ENCODE measurements at regions not wholly inside any gene's neighbourhood (a gene's known extent, or its start where the extent isn't known, plus 50 kb on each side); places are given as distances from the start of the nearest gene placed in this dataset.

DNA sequence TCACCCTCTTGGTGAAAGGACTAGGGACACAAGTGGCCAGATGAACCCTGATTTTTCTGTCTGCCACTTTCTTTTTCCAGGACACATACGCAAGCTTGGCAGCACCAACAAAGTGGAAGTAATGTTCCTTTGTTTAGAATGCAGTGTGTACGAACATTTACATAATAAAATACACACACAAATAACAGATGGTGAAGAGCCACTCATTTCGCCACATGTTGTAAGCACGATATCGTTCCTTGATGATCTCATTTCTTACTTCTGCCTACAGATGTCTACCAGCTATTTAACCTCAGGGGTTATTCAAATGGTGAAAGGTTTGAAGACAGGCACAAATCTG lies 670.2 kb upstream of the CXADR start:
- DNase-seq (ENCODE audit: low read depth): no peak

DNA sequence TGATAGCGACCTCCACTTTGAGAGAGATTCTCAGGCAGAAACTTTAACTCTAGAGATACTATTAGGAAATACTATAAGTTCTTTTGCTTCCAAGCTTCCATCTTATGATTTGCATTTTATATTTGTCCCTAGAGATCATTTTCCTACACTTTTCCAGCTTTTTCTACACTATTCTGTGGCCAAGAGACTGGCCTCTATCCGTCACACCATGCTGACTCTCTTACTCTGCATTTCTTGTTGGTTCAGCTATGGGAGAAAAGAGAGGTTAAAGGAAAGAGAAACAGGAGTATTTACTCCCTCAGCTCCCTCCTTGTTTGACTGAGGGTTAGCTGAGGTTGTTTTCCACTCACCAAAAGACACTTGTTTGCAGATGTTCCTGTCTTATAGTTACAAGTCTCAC lies 665.6 kb upstream of the CXADR start:
- H3K27me3 ChIP-seq (ENCODE audit: control insufficient read depth, insufficient read depth, low read length): no peaks in the 10 kb centered on the region
- no peak for DNase-seq (ENCODE audit: low read depth)
- H3K36me3 ChIP-seq (ENCODE audit: control insufficient read depth, insufficient read depth, low read length): no peaks in the 10 kb centered on the region
- no peak overlapping the region for H3K4me3 ChIP-seq (ENCODE audit: low read depth, low read length)
- TF ChIP-seq, protein P1, sequence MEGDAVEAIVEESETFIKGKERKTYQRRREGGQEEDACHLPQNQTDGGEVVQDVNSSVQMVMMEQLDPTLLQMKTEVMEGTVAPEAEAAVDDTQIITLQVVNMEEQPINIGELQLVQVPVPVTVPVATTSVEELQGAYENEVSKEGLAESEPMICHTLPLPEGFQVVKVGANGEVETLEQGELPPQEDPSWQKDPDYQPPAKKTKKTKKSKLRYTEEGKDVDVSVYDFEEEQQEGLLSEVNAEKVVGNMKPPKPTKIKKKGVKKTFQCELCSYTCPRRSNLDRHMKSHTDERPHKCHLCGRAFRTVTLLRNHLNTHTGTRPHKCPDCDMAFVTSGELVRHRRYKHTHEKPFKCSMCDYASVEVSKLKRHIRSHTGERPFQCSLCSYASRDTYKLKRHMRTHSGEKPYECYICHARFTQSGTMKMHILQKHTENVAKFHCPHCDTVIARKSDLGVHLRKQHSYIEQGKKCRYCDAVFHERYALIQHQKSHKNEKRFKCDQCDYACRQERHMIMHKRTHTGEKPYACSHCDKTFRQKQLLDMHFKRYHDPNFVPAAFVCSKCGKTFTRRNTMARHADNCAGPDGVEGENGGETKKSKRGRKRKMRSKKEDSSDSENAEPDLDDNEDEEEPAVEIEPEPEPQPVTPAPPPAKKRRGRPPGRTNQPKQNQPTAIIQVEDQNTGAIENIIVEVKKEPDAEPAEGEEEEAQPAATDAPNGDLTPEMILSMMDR (IDR thresholded peaks at IDR 0.05; ENCODE audit: insufficient read depth, low read length, poor library complexity, severe bottlenecking): no peak

More for the DNA sequence above, 670.2 kb upstream of the CXADR start:
- TF ChIP-seq, protein P1 (IDR thresholded peaks at IDR 0.05; ENCODE audit: insufficient read depth, low read length, poor library complexity, severe bottlenecking): no peak
- no peaks in the 10 kb centered on the region for H3K27me3 ChIP-seq (ENCODE audit: control insufficient read depth, insufficient read depth, low read length)
- H3K4me3 ChIP-seq (ENCODE audit: low read depth, low read length): no peak overlapping the region
- H3K36me3 ChIP-seq (ENCODE audit: control insufficient read depth, insufficient read depth, low read length): no peaks in the 10 kb centered on the region

DNA sequence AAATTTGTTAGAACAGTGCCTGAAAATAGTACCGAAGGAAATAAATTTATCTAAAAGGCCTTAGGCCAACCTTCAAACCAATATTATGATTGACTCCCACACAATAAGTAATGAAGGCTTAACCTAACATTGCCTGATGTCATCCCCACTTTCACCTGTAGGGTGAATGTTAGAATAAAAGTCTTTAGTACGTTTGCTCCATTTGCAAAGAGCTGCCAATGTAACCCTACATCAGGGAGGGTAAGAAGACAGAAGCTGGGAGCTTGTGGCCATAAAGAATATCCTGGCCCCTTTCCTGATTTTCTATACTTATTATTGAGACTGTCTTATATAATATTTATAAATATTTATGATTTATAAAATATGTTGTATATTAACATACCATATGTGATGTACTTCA lies 661.8 kb upstream of the CXADR start:
- no peak for DNase-seq (ENCODE audit: low read depth)
- TF ChIP-seq, protein P1 (IDR thresholded peaks at IDR 0.05; ENCODE audit: insufficient read depth, low read length, poor library complexity, severe bottlenecking): peak; percentile 8
- H3K36me3 ChIP-seq (ENCODE audit: control insufficient read depth, insufficient read depth, low read length): no peaks in the 10 kb centered on the region
- H3K27me3 ChIP-seq (ENCODE audit: control insufficient read depth, insufficient read depth, low read length): no peaks in the 10 kb centered on the region
- no peak overlapping the region for H3K4me3 ChIP-seq (ENCODE audit: low read depth, low read length)

DNA sequence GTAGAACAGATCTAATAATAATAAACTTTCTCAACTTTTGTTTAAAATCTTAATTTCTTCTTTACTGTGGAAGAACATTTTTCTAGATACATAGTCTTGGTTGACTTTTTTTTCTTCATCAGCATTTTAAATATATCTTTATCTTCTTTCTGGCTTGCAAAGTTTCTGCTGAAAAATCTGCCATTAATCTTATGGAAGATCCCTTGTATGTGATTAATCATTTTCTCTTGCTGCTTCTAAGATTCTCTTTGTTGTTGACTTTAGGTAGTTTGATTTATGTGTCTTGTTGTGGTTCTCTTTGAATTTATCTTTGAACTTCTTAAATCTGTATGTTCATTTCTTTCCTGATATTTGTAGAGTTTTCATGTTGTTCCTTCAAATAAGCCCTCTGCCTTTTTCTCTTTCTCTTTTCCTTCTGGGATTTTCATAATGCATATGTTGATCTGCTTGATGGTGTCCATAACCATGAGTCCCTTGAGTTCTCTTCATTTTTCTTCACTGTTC lies 657.6 kb upstream of the CXADR start:
- Histone ChIP-seq H3K27me3 (ENCODE audit: control insufficient read depth, insufficient read depth, low read length) (no peaks in the 10 kb centered on the region), H3K36me3 (ENCODE audit: control insufficient read depth, insufficient read depth, low read length) (no peaks in the 10 kb centered on the region), H3K4me3 (ENCODE audit: low read depth, low read length) (no peak overlapping the region)
- no peak for DNase-seq (ENCODE audit: low read depth)
- TF ChIP-seq, protein P1 (IDR thresholded peaks at IDR 0.05; ENCODE audit: insufficient read depth, low read length, poor library complexity, severe bottlenecking): no peak

DNA sequence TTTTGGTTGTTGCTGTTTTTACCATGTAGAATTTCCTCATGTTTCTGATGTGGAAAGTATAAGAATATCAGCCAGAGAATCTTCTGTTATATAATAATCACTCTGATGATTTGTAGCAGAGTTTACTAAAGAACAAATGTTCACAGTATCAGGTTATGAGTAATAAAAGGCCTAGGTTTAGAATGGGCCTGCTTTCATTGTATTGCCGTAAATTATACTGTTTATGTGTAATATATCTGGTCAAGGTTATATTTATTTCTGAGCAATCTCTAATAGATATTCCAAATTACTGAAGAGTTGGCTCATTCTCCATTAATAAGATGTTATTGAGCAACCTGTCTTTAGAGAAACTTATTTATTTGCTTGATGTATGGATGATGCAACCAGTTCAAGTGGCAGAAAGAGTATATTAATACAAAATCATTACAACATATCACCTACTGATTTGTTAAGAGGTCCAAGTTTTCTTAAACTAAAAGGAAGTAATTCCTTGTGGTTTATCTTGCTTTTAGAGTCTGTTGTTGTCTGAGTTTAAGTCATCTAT lies 649.4 kb upstream of the CXADR start:
- Histone ChIP-seq H3K4me3 (ENCODE audit: low read depth, low read length) (no peak overlapping the region), H3K27me3 (ENCODE audit: control insufficient read depth, insufficient read depth, low read length) (no peaks in the 10 kb centered on the region), H3K36me3 (ENCODE audit: control insufficient read depth, insufficient read depth, low read length) (no peaks in the 10 kb centered on the region)
- DNase-seq (ENCODE audit: low read depth): no peak
- TF ChIP-seq, protein P1 (IDR thresholded peaks at IDR 0.05; ENCODE audit: insufficient read depth, low read length, poor library complexity, severe bottlenecking): no peak

DNA sequence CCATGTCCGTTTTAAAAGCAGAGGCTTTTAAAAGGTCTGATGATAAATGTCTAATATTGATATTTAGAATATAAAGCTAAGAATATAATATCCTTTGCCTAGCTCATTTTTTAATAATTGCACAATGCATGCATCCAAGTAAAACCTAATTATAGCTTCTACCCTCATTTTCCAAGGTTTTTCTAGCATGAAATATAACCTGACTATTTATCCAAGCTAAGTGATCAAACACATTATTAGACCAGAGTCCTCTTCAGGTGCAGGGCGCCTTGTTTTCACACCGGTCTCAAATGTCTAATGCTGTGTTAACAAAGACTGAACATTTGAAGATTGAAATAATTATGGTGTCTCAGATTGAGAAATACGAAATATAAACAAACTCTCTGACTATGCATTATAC lies 648.9 kb upstream of the CXADR start:
- Histone ChIP-seq H3K4me3 (ENCODE audit: low read depth, low read length) (no peak overlapping the region), H3K27me3 (ENCODE audit: control insufficient read depth, insufficient read depth, low read length) (no peaks in the 10 kb centered on the region), H3K36me3 (ENCODE audit: control insufficient read depth, insufficient read depth, low read length) (no peaks in the 10 kb centered on the region)
- TF ChIP-seq, protein P1 (IDR thresholded peaks at IDR 0.05; ENCODE audit: insufficient read depth, low read length, poor library complexity, severe bottlenecking): no peak
- DNase-seq (ENCODE audit: low read depth): no peak
